Glutamatergic neuron (in vitro differentiated cells): ENCODE measurements at regions not wholly inside any gene's neighbourhood (a gene's known extent, or its start where the extent isn't known, plus 50 kb on each side); places are given as distances from the start of the nearest gene placed in this dataset.

Experiments
- DNase-seq: peaks from one replicate; pipeline ENCODE4 v3.0.0; 2022
- H3K27ac Mint-ChIP-seq: one replicate; pipeline ENCODE4 v1.8.0; 2020; ENCODE audit warnings: mild to moderate bottlenecking, mixed read lengths, inconsistent platforms; ENCODE audit not compliant: unreplicated experiment
- H3K27me3 Mint-ChIP-seq: one replicate; pipeline ENCODE4 v1.8.0; 2020; ENCODE audit warnings: mild to moderate bottlenecking, moderate library complexity, mixed read lengths, inconsistent platforms; ENCODE audit not compliant: unreplicated experiment
- H3K36me3 Mint-ChIP-seq: one replicate; pipeline ENCODE4 v1.8.0; 2020; ENCODE audit warnings: mild to moderate bottlenecking, mixed read lengths, inconsistent platforms; ENCODE audit not compliant: unreplicated experiment
- H3K4me1 Mint-ChIP-seq: one replicate; pipeline ENCODE4 v1.8.0; 2020; ENCODE audit warnings: mild to moderate bottlenecking, low read depth, mixed read lengths, inconsistent platforms; ENCODE audit not compliant: unreplicated experiment
- H3K4me3 Mint-ChIP-seq: one replicate; pipeline ENCODE4 v1.8.0; 2020; ENCODE audit warnings: mild to moderate bottlenecking, mixed read lengths, inconsistent platforms; ENCODE audit not compliant: unreplicated experiment
- H3K9me3 Mint-ChIP-seq: one replicate; pipeline ENCODE4 v1.8.0; 2020; ENCODE audit warnings: mild to moderate bottlenecking, moderate library complexity, mixed read lengths, inconsistent platforms; ENCODE audit not compliant: unreplicated experiment
- TF ChIP-seq, protein P1 (sequence below): fragments of 200-600 bp; sonication (generic); IDR thresholded peaks from one replicate; pipeline ENCODE4 v1.5.0; 2021; ENCODE audit not compliant: partially characterized antibody, unreplicated experiment

DNA sequence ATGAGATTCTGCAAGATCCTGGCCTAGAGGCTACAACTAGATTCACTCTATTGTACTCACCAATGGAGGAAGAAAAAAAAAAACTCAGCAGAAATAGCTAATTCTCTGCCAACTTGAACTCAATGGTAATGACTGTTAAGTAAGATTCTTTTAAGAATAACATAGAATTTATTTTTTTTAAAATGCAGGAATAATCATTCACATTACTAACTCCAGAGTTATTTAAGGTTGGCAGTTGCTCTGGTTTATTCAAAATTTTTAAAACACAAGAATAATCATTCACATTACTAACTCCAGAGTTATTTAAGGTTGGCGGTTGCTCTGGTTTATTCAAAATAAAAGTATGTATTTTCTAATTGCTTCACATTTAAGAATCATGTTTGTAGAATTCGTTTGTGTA, 1071.9 kb downstream of the IGSF11 start:
- Mint-ChIP-seq H3K4me1 (peaks cover 17% of the 10 kb centered on the region), H3K4me3 (no peak overlapping the region), H3K27me3 (no peaks in the 10 kb centered on the region), H3K27ac (no peak overlapping the region), H3K9me3 (no peaks in the 10 kb centered on the region), H3K36me3 (no peaks in the 10 kb centered on the region)
- DNase-seq = no peak
- TF ChIP-seq, protein P1, sequence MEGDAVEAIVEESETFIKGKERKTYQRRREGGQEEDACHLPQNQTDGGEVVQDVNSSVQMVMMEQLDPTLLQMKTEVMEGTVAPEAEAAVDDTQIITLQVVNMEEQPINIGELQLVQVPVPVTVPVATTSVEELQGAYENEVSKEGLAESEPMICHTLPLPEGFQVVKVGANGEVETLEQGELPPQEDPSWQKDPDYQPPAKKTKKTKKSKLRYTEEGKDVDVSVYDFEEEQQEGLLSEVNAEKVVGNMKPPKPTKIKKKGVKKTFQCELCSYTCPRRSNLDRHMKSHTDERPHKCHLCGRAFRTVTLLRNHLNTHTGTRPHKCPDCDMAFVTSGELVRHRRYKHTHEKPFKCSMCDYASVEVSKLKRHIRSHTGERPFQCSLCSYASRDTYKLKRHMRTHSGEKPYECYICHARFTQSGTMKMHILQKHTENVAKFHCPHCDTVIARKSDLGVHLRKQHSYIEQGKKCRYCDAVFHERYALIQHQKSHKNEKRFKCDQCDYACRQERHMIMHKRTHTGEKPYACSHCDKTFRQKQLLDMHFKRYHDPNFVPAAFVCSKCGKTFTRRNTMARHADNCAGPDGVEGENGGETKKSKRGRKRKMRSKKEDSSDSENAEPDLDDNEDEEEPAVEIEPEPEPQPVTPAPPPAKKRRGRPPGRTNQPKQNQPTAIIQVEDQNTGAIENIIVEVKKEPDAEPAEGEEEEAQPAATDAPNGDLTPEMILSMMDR = no peak

DNA sequence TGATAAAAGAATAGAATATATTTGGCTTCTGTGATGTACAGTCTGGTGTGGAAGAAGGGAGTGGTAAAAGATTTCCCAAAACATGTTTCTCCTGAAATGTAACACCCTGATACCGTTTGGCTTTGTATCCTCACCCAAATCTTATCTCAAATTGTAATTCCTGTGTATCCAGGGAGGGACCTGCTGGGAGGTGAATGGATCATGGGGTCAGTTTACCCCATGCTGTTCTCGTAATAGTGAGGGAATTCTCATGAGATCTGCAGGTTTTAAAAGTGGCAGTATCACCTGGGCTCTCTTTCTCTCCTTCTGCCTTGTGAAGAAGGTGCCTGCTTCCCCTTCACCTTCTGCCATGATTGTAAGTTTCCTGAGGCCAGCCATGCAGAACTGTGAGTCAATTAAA, 1070.8 kb downstream of the IGSF11 start:
- Mint-ChIP-seq H3K4me1 (peaks cover 17% of the 10 kb centered on the region), H3K27me3 (no peaks in the 10 kb centered on the region), H3K36me3 (no peaks in the 10 kb centered on the region), H3K4me3 (no peak overlapping the region), H3K9me3 (no peaks in the 10 kb centered on the region), H3K27ac (no peak overlapping the region)
- no peak for DNase-seq
- TF ChIP-seq, protein P1 = no peak

DNA sequence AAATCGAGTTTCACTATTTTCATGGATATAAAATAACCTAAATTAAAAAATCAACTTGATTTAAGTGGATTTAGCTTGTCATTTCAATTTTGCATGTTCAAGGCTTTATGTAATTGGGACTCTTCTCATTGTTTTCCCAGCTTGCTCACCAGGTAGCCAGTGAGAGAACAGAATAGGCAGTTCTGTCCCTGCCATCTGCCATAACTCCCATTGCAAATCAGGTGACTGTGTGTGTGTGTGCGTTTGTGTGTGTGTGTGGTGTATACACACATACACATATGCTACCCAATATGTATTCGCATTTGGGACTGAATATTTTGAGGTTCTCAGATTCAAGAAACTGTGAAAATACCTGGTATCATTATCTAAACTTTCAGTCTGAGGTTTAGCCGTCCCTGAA, 1069.8 kb downstream of the IGSF11 start:
- no peaks in the 10 kb centered on the region for H3K36me3 Mint-ChIP-seq
- no peaks in the 10 kb centered on the region for H3K9me3 Mint-ChIP-seq
- TF ChIP-seq, protein P1 = no peak
- peaks cover 17% of the 10 kb centered on the region for H3K4me1 Mint-ChIP-seq
- H3K27me3 Mint-ChIP-seq = no peaks in the 10 kb centered on the region
- DNase-seq = no peak
- H3K4me3 Mint-ChIP-seq = no peak overlapping the region
- peak overlapping the region; percentile 80 for H3K27ac Mint-ChIP-seq

DNA sequence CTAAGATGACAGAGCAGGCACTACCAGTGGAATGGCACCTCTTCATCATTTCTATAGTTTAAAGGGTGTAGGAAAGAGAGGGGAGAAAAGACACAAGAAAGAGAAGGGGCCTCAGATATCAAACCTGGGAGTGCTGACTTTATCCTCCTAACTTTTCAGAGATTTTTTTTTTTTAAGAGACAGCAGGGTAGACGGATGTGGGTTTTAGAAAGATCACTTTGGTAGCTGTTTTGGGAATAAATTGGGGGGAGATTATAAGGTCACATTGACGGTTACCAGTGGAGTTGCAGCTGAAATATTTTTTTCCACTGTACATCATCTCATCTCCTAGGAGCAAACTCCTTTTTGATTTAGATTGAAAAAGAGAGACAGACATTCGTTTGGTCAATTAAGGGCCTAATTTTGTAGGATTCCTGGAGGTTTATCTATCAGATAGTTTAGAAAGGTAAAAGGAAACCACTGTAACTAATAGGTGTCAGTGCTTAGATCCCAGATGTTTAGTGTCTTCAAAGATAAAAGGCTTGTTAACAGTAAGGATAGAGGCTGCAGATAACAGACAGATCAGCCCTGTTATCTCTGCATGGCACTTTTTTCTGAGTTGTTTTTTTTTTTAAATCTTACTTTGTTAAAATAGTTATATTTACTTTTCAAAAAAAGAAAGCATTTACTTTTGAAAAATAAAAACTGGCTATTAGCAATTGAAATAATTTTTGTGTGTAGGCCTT, 1057.0 kb downstream of the IGSF11 start:
- Mint-ChIP-seq H3K4me3 (no peak overlapping the region), H3K36me3 (no peaks in the 10 kb centered on the region), H3K27me3 (no peaks in the 10 kb centered on the region), H3K9me3 (no peaks in the 10 kb centered on the region), H3K4me1 (no peaks in the 10 kb centered on the region), H3K27ac (no peak overlapping the region)
- no peak for DNase-seq
- TF ChIP-seq, protein P1 = no peak

DNA sequence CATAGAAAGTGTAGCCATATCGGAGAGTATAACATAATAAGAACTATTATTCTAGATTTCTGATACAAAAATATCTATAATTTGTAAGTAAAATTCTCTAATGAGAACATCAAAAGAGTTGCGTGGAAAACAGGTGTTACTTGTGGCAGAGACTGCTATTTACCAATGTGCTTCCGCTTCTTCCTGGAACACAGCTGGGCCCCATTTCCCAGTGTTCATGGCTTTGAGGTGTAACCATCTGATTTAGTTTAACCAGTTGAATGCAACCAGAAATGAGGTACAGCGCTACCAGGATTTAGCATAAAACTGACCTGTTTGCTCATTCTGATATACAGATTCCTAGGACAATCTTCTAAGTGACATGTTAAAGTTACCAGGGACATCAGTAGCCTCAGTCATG, 1055.2 kb downstream of the IGSF11 start:
- DNase-seq = no peak
- Mint-ChIP-seq H3K27me3 (no peaks in the 10 kb centered on the region), H3K27ac (no peak overlapping the region), H3K9me3 (no peaks in the 10 kb centered on the region), H3K4me1 (peaks cover 2% of the 10 kb centered on the region), H3K36me3 (no peaks in the 10 kb centered on the region), H3K4me3 (no peak overlapping the region)
- TF ChIP-seq, protein P1 = no peak
